LNCaP clone FGC (cell line): ENCODE measurements at regions not wholly inside any gene's neighbourhood (a gene's known extent, or its start where the extent isn't known, plus 50 kb on each side); places are given as distances from the start of the nearest gene placed in this dataset.
A peak's percentile ranks its signal among the peaks of the same experiment; 100 is the strongest.

ENCODE experiments used
- DNase-seq: peaks from one replicate; pipeline ENCODE4 v3.0.0-alpha.2; 2011; ENCODE audit warnings: low read depth
- H3K4me3 ChIP-seq: 2 replicates; pipeline ENCODE4 v1.5.1; 2011; ENCODE audit warnings: mild to moderate bottlenecking, low read depth, low read length, control low read depth
- CTCF ChIP-seq: IDR thresholded peaks from 2 replicates; pipeline ENCODE4 v1.5.1; 2012; ENCODE audit warnings: mild to moderate bottlenecking; ENCODE audit not compliant: control insufficient read depth, insufficient read depth; ENCODE audit errors: extremely low read depth

- DNase-seq = no peak
- no peak overlapping the region for H3K4me3 ChIP-seq
- TF ChIP-seq CTCF = no peak
Observed at GRCh38 chr2:175304541-175304940, 123.0 kb upstream of the ATP5MC3 start.

GRCh38 chr2:175293776-175294175, 112.3 kb upstream of the ATP5MC3 start:
- no peak for DNase-seq
- no peak overlapping the region for H3K4me3 ChIP-seq
- TF ChIP-seq CTCF = no peak

- no peak for DNase-seq
- TF ChIP-seq CTCF = no peak
- H3K4me3 ChIP-seq = no peak overlapping the region
Observed at GRCh38 chr2:175293195-175293594, 111.7 kb upstream of the ATP5MC3 start.

GRCh38 chr2:175282886-175283285, 101.4 kb upstream of the ATP5MC3 start:
- no peak for DNase-seq
- H3K4me3 ChIP-seq = no peak overlapping the region
- TF ChIP-seq CTCF = no peak

- DNase-seq = peak; percentile 7
- H3K4me3 ChIP-seq = no peak overlapping the region
- TF ChIP-seq CTCF = peak; percentile 50
Observed at GRCh38 chr2:175282300-175282699, 100.8 kb upstream of the ATP5MC3 start.

- H3K4me3 ChIP-seq = no peak overlapping the region
- no peak for DNase-seq
- no peak for TF ChIP-seq CTCF
Observed at GRCh38 chr2:175277772-175278171, 96.3 kb upstream of the ATP5MC3 start.

GRCh38 chr2:175275539-175275938, 94.0 kb upstream of the ATP5MC3 start:
- DNase-seq = no peak
- no peak for TF ChIP-seq CTCF
- H3K4me3 ChIP-seq = no peak overlapping the region
